H1 (cell line): ENCODE measurements at regions not wholly inside any gene's neighbourhood (a gene's known extent, or its start where the extent isn't known, plus 50 kb on each side); places are given as distances from the start of the nearest gene placed in this dataset.

Experiments used
- CTCF ChIA-PET: fragments of 300-600 bp; sonication (Branson Sonifier 250); formaldehyde crosslinking; loops from one replicate; lab custom pipeline; 2021; ENCODE audit not compliant: partially characterized antibody; lab: Charles Lee
- POLR2A ChIA-PET: fragments of 300-600 bp; sonication (Branson Sonifier 250); formaldehyde crosslinking; loops from one replicate; lab custom pipeline; 2021; ENCODE audit warnings: inconsistent platforms; ENCODE audit not compliant: partially characterized antibody; lab: Charles Lee
- DNase-seq, 2 experiments: peaks; one replicate each; pipeline versions ENCODE4 v3.0.0 to v3.0.0-alpha.2; 2010 to 2022; ENCODE audit warnings: low spot score in 2 of 2, low read depth in 1 of 2, mixed read lengths in 1 of 2
- FAIRE-seq: peaks from 2 replicates; lab custom pipeline; 2011; peaks lifted over from hg19 to GRCh38; lab: Jason Lieb, UNC
- H2AFZ ChIP-seq: 2 replicates; pipeline ENCODE4 v1.8.1; 2012; ENCODE audit warnings: low read length, inconsistent platforms
- H2AK5ac ChIP-seq: 2 replicates; pipeline ENCODE4 v1.6.1; 2013; ENCODE audit warnings: low read depth, low read length
- H2BK120ac ChIP-seq: replicated peaks from 2 replicates; pipeline ENCODE3; 2013; ENCODE audit warnings: low read depth, low read length, inconsistent platforms
- H2BK12ac ChIP-seq: 2 replicates; pipeline ENCODE4 v1.6.1; 2013; ENCODE audit warnings: low read depth, low read length
- H2BK15ac ChIP-seq: 2 replicates; pipeline ENCODE4 v1.6.1; 2013; ENCODE audit warnings: low read length
- H2BK20ac ChIP-seq: 2 replicates; pipeline ENCODE4 v1.6.1; 2013; ENCODE audit warnings: low read length
- H2BK5ac ChIP-seq: 2 replicates; pipeline ENCODE4 v1.6.1; 2013; ENCODE audit warnings: low read depth, low read length
- H3K14ac ChIP-seq: 2 replicates; pipeline ENCODE4 v1.6.1; 2013; ENCODE audit warnings: inconsistent platforms; ENCODE audit not compliant: insufficient read length
- H3K18ac ChIP-seq: 2 replicates; pipeline ENCODE4 v1.6.1; 2013; ENCODE audit warnings: low read length; ENCODE audit errors: extremely low read depth
- H3K23ac ChIP-seq: 2 replicates; pipeline ENCODE4 v1.6.1; 2013; ENCODE audit warnings: inconsistent platforms; ENCODE audit not compliant: insufficient read length
- H3K23me2 ChIP-seq: 2 replicates; pipeline ENCODE4 v1.6.1; 2013; ENCODE audit warnings: low read depth, low read length
- H3K27ac ChIP-seq: 2 replicates; pipeline ENCODE4 v1.6.1; 2011; ENCODE audit warnings: low read depth, low read length, inconsistent platforms
- H3K27me3 ChIP-seq, 4 experiments: replicated peaks in 1 of 4; 1 replicate in 1 of 4; 2 replicates in 3 of 4; pipeline versions ENCODE4 v1.6.1 to v1.8.1; 2011 to 2013; ENCODE audit warnings: low read length in 3 of 4, mild to moderate bottlenecking in 3 of 4, inconsistent platforms in 2 of 4, mixed read lengths in 2 of 4, moderate library complexity in 1 of 4; ENCODE audit not compliant: control insufficient read depth in 3 of 4, insufficient read depth in 3 of 4; ENCODE audit errors: extremely low read depth in 1 of 4
- H3K36me3 ChIP-seq, 4 experiments: 2 replicates each; pipeline versions ENCODE4 v1.6.1 to v1.8.1; 2011 to 2013; ENCODE audit warnings: mild to moderate bottlenecking in 4 of 4, low read length in 3 of 4, moderate library complexity in 2 of 4, control low read depth in 1 of 4, inconsistent platforms in 1 of 4; ENCODE audit not compliant: insufficient read depth in 4 of 4, control insufficient read depth in 2 of 4
- H3K4ac ChIP-seq: replicated peaks from 2 replicates; pipeline ENCODE3; 2013; ENCODE audit warnings: low read length, low read depth, mixed read lengths, inconsistent platforms; ENCODE audit not compliant: insufficient read length
- H3K4me1 ChIP-seq, 4 experiments: replicated peaks in 1 of 4; 1 replicate in 1 of 4; 2 replicates in 3 of 4; pipeline versions ENCODE4 v1.6.1 to v1.8.1; 2011 to 2013; ENCODE audit warnings: low read length in 3 of 4, inconsistent platforms in 2 of 4, mixed read lengths in 1 of 4; ENCODE audit not compliant: insufficient read depth in 4 of 4, control insufficient read depth in 3 of 4
- H3K4me2 ChIP-seq, 2 experiments: 2 replicates each; pipeline versions ENCODE4 v1.6.1 to v1.8.1; 2011 to 2013; ENCODE audit warnings: low read depth in 2 of 2, low read length in 2 of 2, control low read depth in 1 of 2, inconsistent platforms in 1 of 2, mild to moderate bottlenecking in 1 of 2; ENCODE audit not compliant: insufficient read depth in 1 of 2
- H3K4me3 ChIP-seq, 4 experiments: fragments of 200-600, 300-600 bp in 1 of 4; sonication (generic), shearing (Covaris generic), sonication (Bioruptor Twin) in 1 of 4; 2 replicates each; pipeline versions ENCODE4 v1.5.1 to v1.8.1; 2011 to 2016; ENCODE audit warnings: low read length in 4 of 4, low read depth in 3 of 4, control low read depth in 2 of 4, inconsistent platforms in 2 of 4, mild to moderate bottlenecking in 2 of 4, mixed read lengths in 1 of 4, moderate library complexity in 1 of 4; ENCODE audit not compliant: insufficient read depth in 2 of 4; ENCODE audit errors: extremely low read depth in 1 of 4
- H3K56ac ChIP-seq: replicated peaks from 2 replicates; pipeline ENCODE3; 2013; ENCODE audit warnings: low read depth, mild to moderate bottlenecking, mixed read lengths, low read length, inconsistent platforms; ENCODE audit not compliant: insufficient read length
- H3K79me1 ChIP-seq: 2 replicates; pipeline ENCODE4 v1.6.1; 2013; ENCODE audit warnings: low read depth, low read length, control low read depth
- H3K79me2 ChIP-seq, 2 experiments: 2 replicates each; pipeline versions ENCODE4 v1.6.1 to v1.8.1; 2012 to 2013; ENCODE audit warnings: low read length in 2 of 2, mild to moderate bottlenecking in 2 of 2, inconsistent platforms in 1 of 2; ENCODE audit not compliant: insufficient read depth in 2 of 2, control insufficient read depth in 1 of 2
- H3K9ac ChIP-seq, 4 experiments: replicated peaks in 1 of 4; 1 replicate in 1 of 4; 2 replicates in 3 of 4; pipeline versions ENCODE4 v1.6.1 to v1.8.1; 2011 to 2013; ENCODE audit warnings: low read depth in 3 of 4, low read length in 3 of 4, control low read depth in 2 of 4, mild to moderate bottlenecking in 2 of 4, moderate library complexity in 2 of 4, inconsistent platforms in 1 of 4; ENCODE audit errors: extremely low read depth in 1 of 4
- H3K9me3 ChIP-seq, 2 experiments: 2 replicates each; pipeline versions ENCODE4 v1.6.1 to v1.8.1; 2012 to 2013; ENCODE audit warnings: mild to moderate bottlenecking in 2 of 2, moderate library complexity in 2 of 2, control low read depth in 1 of 2, inconsistent platforms in 1 of 2, low read depth in 1 of 2, low read length in 1 of 2, mixed read lengths in 1 of 2; ENCODE audit not compliant: insufficient read depth in 2 of 2
- H4K20me1 ChIP-seq, 2 experiments: replicated peaks in 1 of 2; 2 replicates each; pipeline versions ENCODE3 to v1.8.1; 2011 to 2013; ENCODE audit warnings: inconsistent platforms in 2 of 2, low read length in 2 of 2, mild to moderate bottlenecking in 1 of 2; ENCODE audit not compliant: insufficient read depth in 2 of 2, control insufficient read depth in 1 of 2
- H4K5ac ChIP-seq: 2 replicates; pipeline ENCODE4 v1.6.1; 2013; ENCODE audit warnings: low read length, low read depth, mixed read lengths, inconsistent platforms; ENCODE audit not compliant: insufficient read length
- H4K8ac ChIP-seq: 2 replicates; pipeline ENCODE4 v1.8.0; 2013; ENCODE audit warnings: mild to moderate bottlenecking, moderate library complexity, low read length, inconsistent platforms; ENCODE audit not compliant: insufficient read depth; ENCODE audit errors: extremely low read depth
- H4K91ac ChIP-seq: replicated peaks from 2 replicates; pipeline ENCODE3; 2013; ENCODE audit warnings: low read length, mixed read lengths, inconsistent platforms; ENCODE audit not compliant: insufficient read length
- BRCA1 ChIP-seq: IDR thresholded peaks from 2 replicates; pipeline ENCODE4 v1.6.1; 2012; ENCODE audit warnings: low read depth, low read length, improper control_type of control experiment
- GABPA ChIP-seq: IDR thresholded peaks from 2 replicates; pipeline ENCODE4 v1.6.1; 2011; ENCODE audit warnings: mild to moderate bottlenecking, low read length, moderate library complexity, borderline replicate concordance; ENCODE audit not compliant: insufficient read depth
- JUND ChIP-seq: IDR thresholded peaks from 2 replicates; pipeline ENCODE4 v1.6.1; 2011; ENCODE audit warnings: mild to moderate bottlenecking, improper control_type of control experiment, low read length
- RBBP5 ChIP-seq: IDR thresholded peaks from 2 replicates; pipeline ENCODE4 v1.7.1; 2012; ENCODE audit warnings: low read depth, mild to moderate bottlenecking, inconsistent platforms, low read length, moderate library complexity, borderline replicate concordance
- SIN3A ChIP-seq, 2 experiments: IDR thresholded peaks in 1 of 2; conservative IDR thresholded peaks in 1 of 2; 2 replicates each; pipeline ENCODE4 v1.6.1; 2011 to 2012; ENCODE audit warnings: low read length in 2 of 2, improper control_type of control experiment in 1 of 2, low read depth in 1 of 2, mild to moderate bottlenecking in 1 of 2
- SIRT6 ChIP-seq: IDR thresholded peaks from one replicate; pipeline ENCODE4 v1.7.1; 2012; ENCODE audit warnings: low read length, inconsistent platforms
- SUZ12 ChIP-seq: fragments of 200-600 bp; sonication (generic); IDR thresholded peaks from 2 replicates; pipeline ENCODE4 v1.6.1; 2012; ENCODE audit warnings: mild to moderate bottlenecking, inconsistent platforms, low read length, moderate library complexity, mixed read lengths
- WGBS, 2 experiments: shearing (Covaris generic) in 1 of 2; methylation state at CpG; one replicate each; pipeline versions ENCODE4 v1.1.6 to v1.1.7; 2013 to 2015; ENCODE audit warnings: low lambda C conversion rate in 2 of 2, mixed read lengths in 2 of 2, inconsistent platforms in 1 of 2, low coverage in 1 of 2, missing lambda C conversion rate in 1 of 2; ENCODE audit not compliant: insufficient replicate concordance in 2 of 2, insufficient coverage in 1 of 2, insufficient read length in 1 of 2; ENCODE audit errors: extremely low coverage in 1 of 2, missing lambda C conversion rate in 1 of 2; 5-methylcytosine and 5-hydroxymethylcytosine counted together

DNA sequence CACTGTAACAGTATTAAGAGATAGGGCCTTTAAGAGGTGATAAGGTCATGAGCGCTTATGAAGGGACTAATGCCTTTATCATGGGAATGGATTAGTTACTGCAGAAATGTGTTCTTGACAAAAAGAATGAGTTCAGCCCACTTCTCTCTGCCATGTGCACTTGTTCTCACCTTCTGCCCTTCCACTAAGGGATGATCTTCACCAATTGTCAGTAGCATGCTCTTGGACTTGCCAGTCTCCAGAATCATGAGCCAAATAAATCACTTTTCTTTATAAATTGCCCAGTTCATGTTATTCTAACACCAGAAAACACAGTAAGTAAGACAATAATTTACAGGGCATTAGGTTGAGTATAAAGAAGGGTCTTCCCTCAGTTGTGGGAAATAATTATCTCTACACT lies 189.1 kb downstream of the CRPPA start:
- Histone ChIP-seq H3K18ac (no peak overlapping the region), H3K79me1 (no peaks in the 10 kb centered on the region), H3K4me1 (no peaks in the 10 kb centered on the region), H3K56ac (no peak overlapping the region), H3K27ac (no peak overlapping the region), H4K91ac (no peak overlapping the region), H4K8ac (no peak overlapping the region), H3K27me3 (no peaks in the 10 kb centered on the region), H3K9me3 (peaks cover 0 to 2% of the 10 kb centered on the region in 2 experiments; a peak in 2 of 4 replicates), H4K20me1 (no peaks in the 10 kb centered on the region), H2BK20ac (no peak overlapping the region), H3K4me2 (no peak overlapping the region), H3K23ac (no peak overlapping the region), H2BK12ac (no peak overlapping the region), H3K79me2 (no peaks in the 10 kb centered on the region), H3K4me3 (no peak overlapping the region), H4K5ac (no peak overlapping the region), H3K36me3 (no peaks in the 10 kb centered on the region), H2AFZ (no peak overlapping the region), H3K4ac (no peak overlapping the region), H2AK5ac (no peak overlapping the region), H2BK5ac (no peak overlapping the region), H2BK15ac (no peak overlapping the region), H3K9ac (no peak overlapping the region), H3K14ac (no peak overlapping the region), H2BK120ac (no peak overlapping the region), H3K23me2 (no peaks in the 10 kb centered on the region)
- ChIA-PET CTCF (no interaction called here), POLR2A (no interaction called here)
- TF ChIP-seq SUZ12 (no peak), BRCA1 (no peak), JUND (no peak), SIN3A (conservative IDR thresholded peaks at IDR 0.05 in 1 of 2, IDR thresholded peaks at IDR 0.05 in 1 of 2; ENCODE audit: low read depth in 1 of 2, low read length in 2 of 2) (no peak), SIRT6 (no peak), GABPA (no peak), RBBP5 (no peak)
- DNase-seq: no peak
- FAIRE-seq: no peak
- WGBS, 2 experiments: 100% methylated on average over 1 of the region's 1 CpG; no CpG with 5 or more reads in 1 of the 2 experiments
